ENCODE measurements at regions not wholly inside any gene's neighbourhood (a gene's known extent, or its start where the extent isn't known, plus 50 kb on each side); places are given as distances from the start of the nearest gene placed in this dataset.

- TF ChIP-seq CTCF (conservative IDR thresholded peaks at IDR 0.05; ENCODE audit: low read length) (no peak), EZH2phosphoT487 (IDR thresholded peaks at IDR 0.05; ENCODE audit: borderline replicate concordance) (no peak)
These were observed 214.5 kb downstream of the SNX13 start for GRCh38 chr7:17725821-17726220.

Measured in Loucy (cell line).